ENCODE measurements at regions not wholly inside any gene's neighbourhood (a gene's known extent, or its start where the extent isn't known, plus 50 kb on each side); places are given as distances from the start of the nearest gene placed in this dataset.

DNA sequence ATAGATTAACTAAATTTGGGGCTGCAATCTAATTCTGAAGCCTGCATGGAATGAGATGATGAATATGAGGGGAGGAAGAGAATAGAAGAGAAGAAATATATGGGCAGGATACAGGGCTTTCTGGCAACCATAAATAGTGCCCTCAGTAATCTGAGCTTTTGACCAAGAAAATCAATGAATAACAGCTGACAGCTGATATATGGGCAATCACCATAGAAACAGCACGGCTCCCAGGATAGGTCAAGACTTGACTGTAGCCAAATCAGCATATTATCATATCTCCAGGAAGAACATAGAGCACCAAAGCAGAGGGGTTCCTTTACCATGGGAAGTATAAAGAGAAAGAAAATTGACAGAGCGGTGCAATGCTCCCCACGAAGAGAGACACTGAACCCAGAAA lies 643.8 kb upstream of the TENM4 start:
- DNase-seq (ENCODE audit: low read depth in 2 of 3, low spot score in 2 of 3): no peak

DNA sequence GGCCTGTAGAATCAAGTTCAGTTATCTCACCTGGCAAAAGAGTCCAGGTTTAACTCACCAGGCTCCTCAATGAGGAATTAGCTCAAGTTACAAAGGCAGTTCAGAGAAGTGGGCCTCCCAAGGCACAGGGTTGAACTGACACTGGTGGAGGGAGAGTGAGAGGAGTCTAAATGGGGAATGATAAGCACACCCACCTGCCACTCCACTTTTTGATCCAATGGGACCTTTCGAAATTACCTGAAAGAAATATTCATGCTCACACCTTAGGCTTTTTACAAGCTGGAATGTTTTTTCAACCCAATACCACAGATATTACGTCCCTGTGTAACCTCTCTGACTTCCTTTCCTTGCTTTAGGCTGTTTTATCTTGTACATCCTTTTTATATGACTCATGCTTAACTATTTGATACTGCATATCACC lies 642.7 kb upstream of the TENM4 start:
- DNase-seq (ENCODE audit: low read depth in 2 of 3, low spot score in 2 of 3): no peak

DNA sequence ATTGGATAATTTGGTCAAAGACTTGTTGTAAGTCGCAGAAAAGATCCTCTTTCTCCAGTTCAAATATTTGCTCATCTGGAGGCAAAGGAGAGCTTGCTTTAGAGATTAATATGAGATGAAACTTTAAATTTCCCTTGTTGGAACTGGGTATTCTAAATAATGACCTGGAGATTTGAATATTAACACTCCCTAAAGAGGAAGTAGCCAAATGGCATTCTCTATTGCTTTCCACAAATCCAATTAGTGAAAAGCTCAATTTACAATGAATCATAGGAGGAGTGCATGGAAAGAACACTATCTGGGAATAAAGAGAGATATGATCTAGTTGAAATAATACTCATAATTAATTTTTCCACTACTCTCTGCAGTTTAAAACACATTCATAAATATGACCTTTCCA lies 641.6 kb upstream of the TENM4 start:
- no peak for DNase-seq (ENCODE audit: low read depth in 2 of 3, low spot score in 2 of 3)

DNA sequence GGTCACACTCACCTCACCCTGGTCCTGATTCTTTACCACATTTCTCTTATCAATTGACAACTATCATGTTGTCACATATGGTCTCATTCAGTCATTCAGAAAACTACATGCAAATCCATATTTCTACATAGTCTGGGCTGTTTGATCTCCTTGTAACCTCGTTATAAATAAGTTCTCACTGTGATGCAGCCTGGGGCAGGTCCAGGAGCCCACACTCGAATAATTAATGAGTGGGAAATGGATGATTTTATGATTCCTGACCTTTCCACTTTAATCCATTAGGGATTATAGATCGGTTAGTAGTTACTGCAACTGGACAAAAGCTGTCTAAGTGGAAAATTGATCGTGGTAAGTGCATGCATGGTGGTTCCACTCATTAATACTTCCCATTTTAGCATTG lies 636.3 kb upstream of the TENM4 start:
- DNase-seq (ENCODE audit: low read depth in 2 of 3, low spot score in 2 of 3): no peak

DNA sequence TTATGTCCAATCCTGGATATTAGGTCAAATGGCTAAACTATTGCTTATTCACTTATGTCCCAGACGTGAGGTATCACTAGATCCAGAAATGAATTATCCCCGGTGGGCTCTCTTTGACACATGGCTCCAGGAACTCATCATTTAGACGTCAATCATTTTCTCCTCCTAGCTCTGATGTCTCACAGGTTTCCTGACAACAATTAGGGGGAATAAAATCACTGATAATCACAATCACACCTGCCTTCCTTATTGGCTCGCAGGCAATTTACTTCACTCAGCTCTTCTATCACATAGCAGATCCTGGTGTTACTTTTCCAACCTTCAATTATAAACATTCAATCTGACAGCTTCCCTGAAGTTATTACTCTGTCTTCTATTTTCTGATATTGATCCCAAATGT lies 634.0 kb upstream of the TENM4 start:
- no peak for DNase-seq (ENCODE audit: low read depth in 2 of 3, low spot score in 2 of 3)

DNA sequence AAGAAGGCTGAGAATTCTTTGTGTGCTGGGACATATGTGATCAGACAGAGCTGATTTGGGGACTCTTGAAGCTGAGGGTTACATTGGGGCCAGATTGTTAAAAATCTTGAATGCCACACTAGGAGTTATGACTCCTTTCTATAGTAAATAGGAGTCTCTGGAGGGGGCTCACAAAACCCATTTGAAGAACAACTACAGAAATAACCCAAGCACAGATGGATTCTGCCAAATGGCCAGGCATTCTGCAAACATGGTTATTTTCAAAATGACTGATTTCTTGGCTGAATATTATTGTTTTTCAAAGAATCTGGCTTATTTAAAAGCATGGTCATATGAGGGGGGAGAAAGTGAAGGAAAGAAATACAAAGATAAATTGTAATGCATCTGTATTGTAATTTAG lies 625.5 kb upstream of the TENM4 start:
- DNase-seq (ENCODE audit: low read depth in 2 of 3, low spot score in 2 of 3): no peak

DNA sequence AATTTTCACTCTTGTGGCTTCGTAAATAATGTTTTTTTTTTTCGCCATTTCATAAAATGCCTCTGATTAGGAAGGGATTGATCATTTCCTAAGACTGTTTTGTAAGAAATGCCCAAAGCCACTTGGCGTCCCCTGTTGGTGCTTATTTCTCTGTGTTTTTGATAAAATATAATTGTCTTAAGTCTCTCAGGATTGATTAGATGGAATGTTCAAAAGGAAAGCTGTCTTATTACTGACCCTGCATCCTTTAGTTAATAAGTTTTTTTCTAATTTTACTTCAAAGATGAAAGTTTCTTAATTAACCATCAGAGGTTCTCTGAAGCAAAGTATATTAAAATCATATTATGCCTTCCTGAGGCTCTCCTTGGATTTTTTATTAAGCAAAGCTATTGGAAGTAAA lies 624.3 kb upstream of the TENM4 start:
- no peak for DNase-seq (ENCODE audit: low read depth in 2 of 3, low spot score in 2 of 3)

DNA sequence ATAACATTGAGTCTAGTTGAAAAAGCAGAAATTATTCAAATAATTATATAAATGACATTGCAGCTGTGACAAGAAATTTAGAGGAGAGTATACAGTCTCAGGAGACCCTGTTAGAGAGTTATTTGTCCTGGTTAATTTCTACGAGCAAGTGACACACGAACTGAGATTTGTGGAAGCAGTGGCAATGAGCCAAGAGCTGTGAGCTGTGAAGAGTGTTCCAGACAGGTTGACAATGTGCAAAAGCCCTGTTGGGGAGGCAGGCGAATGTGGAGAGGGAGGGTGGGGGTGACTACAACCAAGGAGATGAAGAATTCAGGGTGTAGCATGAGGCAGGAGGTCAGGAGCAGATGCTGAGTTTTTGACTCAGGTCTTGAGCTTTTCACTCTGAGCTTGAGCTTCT lies 620.2 kb upstream of the TENM4 start:
- DNase-seq (ENCODE audit: low read depth in 2 of 3, low spot score in 2 of 3): no peak

DNA sequence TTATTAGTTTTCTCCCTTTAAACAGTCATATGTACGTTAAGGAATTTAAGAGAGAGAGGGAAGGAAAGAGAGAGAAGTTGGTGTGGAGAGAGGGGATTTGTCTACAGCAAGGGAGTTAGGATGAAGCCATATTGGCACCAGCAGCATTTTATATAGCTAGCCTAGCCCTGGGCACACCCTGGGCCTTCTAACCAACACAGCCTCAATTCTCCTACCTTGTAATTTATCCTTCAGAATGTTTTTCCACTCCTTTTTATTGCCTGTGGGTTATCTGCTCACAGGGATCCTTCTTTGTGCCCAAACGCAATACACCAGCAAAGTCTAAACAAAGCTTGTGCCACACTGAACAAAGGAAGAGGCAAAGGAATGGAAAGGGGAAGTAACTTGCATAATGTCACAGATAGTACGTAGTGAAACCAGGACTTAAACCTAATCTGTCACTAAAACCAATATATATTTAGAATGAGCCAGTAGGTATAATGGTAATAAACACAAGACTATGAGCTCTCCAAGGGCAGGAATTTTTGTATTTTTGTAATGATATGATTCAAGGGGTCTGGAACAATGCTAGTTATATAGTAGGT lies 613.8 kb upstream of the TENM4 start:
- no peak for DNase-seq (ENCODE audit: low read depth in 2 of 3, low spot score in 2 of 3)

DNA sequence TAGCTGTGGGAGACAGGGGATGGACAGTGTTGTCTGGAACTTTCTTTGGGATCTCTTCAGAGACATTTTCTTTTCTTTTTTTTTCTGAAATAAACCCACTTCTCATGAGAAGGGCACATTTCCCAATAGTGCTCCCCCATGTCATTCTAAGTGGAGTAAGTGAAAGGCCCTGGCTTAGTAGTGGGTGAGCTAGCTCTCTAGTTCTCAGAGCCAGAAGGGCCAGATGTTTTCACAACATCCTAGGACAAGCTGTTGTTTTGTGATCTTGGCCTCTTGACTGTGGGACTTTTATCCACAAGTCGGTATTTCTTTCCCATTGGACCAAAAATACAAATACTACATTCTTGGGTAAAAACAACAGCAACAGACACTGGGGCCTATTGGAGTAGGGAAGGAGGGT lies 607.7 kb upstream of the TENM4 start:
- DNase-seq (ENCODE audit: low read depth in 2 of 3, low spot score in 2 of 3): no peak

DNA sequence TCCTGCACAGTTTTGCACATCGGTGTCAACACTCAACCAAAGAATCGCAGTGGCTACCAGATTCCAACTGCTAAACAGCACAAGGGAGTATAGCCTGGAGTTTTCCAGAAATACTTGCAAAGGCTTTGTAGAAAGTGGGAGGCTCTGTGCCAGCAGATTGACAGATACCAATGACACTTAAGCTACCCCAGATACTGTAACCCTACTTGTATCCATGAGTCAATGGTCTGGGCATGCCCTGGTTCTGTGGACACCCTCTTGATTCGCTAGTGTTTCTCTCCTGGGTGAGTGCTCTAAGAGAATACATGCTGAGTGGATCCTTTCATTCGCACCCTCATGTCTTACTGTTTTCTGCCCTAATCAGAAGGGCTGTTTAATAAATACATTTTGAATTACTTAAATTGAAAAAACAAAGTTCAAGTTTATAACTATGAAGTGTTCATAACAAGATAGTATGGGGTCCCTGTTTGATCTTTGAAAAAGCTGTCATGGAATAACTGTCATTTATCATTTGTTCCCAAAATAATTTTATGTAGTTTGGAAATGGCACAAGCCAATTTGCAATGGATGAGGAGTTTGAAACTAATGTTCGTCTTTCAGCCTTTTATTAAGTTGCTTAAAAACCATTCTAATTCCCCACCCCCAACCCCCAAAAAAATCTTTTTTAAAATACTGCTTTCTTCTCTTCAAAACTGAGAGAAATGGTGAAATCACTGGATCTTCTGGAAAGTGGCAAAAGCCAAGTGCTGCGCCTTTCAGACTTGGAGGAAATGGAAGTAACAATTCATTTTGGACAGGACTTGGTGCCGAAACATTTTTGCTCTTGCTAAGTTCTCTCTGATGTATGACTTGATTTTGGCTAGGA lies 600.5 kb upstream of the TENM4 start:
- no peak for DNase-seq (ENCODE audit: low read depth in 2 of 3, low spot score in 2 of 3)

DNA sequence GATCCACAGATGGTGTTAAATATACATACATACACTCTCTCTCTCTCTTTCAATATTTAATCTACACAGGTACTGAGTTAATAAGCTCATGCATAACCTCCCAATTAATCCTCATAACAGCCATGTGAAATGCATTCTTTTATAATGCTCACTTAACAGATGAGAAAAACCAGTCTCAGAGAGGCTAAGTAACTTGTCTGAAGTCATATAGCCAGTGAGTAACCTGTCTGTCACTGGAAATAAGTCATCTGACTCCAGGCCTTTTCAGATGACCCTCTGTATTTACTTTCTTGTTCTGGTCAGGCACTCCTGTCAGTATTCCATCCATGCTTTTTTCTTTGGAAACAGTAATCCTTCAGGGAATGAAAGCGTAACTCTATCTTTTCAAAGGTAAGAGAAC lies 594.0 kb upstream of the TENM4 start:
- DNase-seq (ENCODE audit: low read depth in 2 of 3, low spot score in 2 of 3): no peak

DNA sequence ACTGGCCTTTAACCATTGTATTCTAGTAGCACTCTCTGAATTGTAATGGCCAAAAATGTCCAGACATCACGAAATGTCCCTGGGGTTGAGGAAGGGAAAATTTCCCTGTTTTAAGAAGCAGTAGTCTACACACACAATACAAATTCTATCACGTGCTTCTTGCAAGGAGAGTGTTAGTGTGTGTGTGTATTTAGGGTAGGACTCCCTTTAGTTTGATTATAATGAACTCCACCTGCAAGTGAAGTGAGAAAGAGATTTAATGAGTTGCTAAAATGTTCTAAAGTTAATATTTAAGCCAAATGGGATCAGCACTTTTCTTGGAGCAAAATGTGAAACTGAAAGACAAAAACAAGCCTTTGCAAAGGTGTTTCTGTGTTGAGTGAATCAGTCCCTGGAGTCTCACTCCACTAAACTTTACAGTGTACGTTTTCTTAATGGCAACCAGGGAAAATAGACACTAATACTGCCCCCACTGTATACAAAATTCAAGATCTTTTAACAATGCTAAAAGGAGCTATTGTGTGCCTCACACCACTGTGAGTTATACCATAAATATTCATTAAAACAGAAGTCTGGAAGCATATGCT lies 590.3 kb upstream of the TENM4 start:
- no peak for DNase-seq (ENCODE audit: low read depth in 2 of 3, low spot score in 2 of 3)

DNA sequence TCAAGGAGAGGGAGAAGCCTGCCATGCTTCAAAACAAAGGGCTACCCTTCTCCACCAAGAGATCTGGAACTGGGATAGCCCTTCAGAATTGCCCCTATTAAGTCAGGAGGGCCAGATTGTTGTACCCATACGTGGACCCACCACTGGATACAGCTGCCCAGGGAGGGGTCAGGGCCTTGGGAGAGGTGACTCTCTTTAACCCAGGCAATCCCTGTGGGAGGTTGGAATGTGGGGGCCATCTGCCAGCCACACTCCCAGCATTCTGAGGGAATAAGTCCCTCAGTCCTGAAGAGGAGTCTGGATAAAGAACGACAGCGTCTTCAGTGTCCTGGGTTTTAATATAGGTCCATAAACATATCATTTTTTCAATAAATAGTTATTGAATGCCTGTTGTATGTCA lies 588.2 kb upstream of the TENM4 start:
- DNase-seq (ENCODE audit: low read depth in 2 of 3, low spot score in 2 of 3): no peak

DNA sequence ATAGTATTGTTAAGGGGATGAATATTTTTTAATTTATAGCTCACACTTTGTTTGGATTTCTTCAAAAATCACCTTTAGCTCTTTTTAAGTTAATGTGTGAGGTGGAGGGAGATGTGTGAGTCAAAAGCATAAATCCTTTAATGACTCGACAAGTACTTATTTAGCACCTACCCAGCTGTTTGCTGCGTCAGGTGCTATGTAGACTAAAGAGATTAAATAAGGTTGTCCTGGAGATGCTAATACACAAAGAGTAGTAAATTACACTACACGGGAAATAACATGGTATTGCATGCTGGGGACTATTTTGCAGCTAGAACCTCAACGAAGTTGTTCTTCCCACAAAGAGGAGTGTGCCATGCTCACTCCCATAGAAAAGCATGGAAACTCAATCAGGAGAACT lies 583.3 kb upstream of the TENM4 start:
- no peak for DNase-seq (ENCODE audit: low read depth in 2 of 3, low spot score in 2 of 3)

DNA sequence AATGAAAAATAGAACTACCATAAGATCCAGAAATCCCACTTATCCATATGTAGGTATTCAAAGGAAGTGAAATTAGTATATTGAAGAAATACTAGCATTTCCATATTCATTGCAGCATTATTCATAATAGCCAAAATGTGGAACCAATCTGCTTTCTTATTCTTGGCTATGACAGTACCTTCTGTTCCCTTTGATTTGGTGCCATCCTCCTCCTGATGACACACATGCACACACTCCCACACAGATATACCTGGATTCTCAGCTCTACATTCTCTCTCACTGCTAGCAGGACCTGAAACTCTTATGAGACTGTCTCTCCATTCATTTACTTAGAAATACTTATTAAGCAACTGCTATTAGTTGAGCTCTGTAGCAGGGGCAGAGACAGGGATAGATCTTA lies 582.6 kb upstream of the TENM4 start:
- DNase-seq (ENCODE audit: low read depth in 2 of 3, low spot score in 2 of 3): no peak

DNA sequence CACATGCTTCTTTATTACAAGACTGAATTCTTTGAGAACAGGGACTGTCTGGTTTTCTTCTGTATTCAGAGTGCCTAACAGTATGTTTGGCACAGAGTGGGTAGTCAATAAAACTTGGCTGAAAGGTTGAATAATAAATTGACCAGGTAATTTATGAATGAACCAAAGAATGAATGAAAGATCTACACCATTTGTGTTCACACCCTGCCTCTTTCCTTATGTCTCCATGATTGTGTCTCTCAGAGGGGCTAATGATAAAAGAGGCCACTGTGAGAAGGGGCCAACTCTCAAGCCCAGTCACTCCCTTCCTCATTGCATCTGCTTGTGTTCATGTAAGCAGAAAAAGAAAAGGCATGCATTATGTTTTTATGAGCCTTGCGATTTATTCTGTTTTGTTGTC lies 569.7 kb upstream of the TENM4 start:
- no peak for DNase-seq (ENCODE audit: low read depth in 2 of 3, low spot score in 2 of 3)

DNA sequence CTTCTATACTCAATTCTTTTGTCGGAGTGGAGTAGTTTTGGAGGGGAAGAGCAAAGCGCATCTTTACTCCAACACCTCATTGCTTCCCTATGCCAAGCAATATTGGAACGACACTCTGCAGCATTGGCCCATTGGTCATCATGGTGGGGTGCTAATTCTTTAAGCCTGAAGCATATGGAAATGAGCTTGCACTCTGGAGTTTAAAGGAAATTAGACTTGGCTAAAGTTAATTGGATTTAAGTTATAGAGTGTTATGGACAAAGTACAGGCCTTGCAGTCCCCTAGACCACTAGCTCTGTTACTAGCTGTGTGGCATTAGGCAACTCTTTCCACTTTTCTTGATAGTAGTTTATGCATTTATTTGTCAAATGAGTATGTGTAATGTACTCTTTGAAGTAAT lies 568.3 kb upstream of the TENM4 start:
- DNase-seq (ENCODE audit: low read depth in 2 of 3, low spot score in 2 of 3): no peak

DNA sequence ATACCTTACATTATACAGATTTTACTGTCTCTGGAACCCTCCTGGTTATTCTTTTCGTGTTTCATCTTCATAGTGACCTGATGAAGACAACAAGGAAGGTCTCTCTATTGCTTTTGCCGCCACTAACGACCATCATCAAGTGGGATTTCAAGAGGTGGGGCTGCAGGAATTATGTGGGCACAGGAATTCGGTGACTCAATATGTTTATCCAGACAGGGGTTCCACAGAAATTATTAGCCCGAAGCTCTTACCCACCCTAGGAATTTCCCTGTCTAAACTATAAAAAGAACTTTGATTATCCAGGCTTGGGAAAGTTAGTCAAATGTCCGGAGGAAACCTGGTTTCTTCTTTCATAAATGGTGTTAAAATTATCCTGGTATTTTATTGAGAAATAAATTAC lies 566.8 kb upstream of the TENM4 start:
- no peak for DNase-seq (ENCODE audit: low read depth in 2 of 3, low spot score in 2 of 3)

DNA sequence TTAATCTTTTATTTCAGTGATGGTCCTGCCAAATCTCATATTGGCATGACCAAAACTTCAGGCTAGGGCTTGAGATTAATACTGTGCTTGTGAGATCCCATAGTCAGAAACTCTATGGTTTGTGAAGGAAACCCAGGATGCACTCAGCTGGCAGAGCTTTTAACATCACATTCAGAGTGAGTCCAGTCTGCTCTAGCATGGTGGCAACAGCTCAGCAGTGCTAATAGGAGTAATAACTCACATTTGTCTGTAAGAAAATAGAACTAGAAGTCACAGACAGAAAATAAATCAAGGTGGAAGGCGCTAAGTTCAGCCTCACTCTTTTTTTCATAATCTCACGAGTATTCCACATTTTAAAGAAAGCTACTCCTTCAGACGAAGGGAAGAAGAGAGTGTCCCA lies 549.3 kb upstream of the TENM4 start:
- no peak for DNase-seq (ENCODE audit: low read depth in 2 of 3, low spot score in 2 of 3)

DNA sequence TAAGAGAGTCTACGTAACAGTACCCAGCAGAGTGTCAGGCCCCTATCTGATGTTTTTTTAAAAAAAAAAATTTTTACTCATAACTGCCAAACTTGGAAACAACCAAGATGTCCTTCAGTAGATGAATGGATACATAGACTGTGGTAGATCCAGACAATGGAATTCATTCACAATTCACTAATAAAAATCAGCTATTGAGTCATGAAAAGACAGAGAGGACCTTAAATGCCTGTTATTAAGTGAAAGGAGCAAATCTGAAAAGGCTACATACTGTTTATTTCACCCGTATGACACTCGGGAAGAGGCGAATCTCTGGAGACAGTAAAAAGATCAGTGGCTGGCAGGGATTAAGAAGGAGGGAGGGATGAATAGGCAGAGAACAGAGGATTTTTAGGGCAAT lies 541.4 kb upstream of the TENM4 start:
- DNase-seq (ENCODE audit: low read depth in 2 of 3, low spot score in 2 of 3): no peak

DNA sequence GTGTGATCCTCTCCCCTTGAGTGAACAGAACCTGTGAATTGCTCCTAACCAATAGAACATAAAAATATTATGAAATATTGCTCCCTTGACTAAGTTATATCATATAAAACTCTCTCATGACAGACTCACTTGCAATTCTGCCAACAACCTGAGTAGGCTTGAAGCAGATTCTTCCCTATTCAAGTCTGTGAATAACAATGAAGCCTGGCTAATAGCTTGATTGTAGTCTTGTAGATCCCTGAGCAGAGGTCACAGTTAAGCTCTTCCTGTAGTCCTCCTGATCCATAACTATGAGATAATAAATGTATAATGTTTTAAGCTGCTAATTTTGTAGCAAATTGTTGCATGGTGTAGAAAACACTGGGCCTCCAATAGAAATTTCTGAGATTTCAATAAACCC lies 540.1 kb upstream of the TENM4 start:
- no peak for DNase-seq (ENCODE audit: low read depth in 2 of 3, low spot score in 2 of 3)

Data from hematopoietic multipotent progenitor cell (in vitro differentiated cells).